ENCODE measurements at regions not wholly inside any gene's neighbourhood (a gene's known extent, or its start where the extent isn't known, plus 50 kb on each side); places are given as distances from the start of the nearest gene placed in this dataset.

DNA sequence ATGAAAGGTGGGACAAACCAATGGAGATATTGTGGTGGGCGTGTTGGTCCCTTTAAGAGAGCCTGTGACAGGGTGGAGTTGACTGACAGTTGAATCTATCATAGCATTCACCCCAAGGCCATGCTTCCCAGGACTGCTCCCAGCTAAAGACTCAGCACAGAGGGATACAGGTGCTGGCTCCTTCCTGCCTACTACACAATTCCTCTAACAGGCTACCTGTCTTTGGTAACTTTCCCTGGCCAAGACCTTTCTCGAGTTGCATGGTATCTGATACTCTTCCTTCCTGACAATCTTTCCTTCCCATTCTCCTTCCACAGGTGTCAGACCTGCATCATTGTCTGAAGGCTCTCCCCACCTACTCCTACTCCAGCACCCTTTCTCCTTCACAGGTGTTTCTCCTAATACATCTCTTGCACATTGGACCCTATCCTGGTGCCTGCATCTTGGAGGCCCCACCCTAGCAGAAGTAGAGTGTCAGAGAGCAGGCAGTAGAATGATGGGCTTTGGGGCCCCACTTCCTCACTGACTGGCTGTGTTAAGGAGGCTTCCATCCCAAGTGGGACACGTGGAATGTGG, 120.7 kb upstream of the ALDH1B1 start:
- TF ChIP-seq, protein P1, sequence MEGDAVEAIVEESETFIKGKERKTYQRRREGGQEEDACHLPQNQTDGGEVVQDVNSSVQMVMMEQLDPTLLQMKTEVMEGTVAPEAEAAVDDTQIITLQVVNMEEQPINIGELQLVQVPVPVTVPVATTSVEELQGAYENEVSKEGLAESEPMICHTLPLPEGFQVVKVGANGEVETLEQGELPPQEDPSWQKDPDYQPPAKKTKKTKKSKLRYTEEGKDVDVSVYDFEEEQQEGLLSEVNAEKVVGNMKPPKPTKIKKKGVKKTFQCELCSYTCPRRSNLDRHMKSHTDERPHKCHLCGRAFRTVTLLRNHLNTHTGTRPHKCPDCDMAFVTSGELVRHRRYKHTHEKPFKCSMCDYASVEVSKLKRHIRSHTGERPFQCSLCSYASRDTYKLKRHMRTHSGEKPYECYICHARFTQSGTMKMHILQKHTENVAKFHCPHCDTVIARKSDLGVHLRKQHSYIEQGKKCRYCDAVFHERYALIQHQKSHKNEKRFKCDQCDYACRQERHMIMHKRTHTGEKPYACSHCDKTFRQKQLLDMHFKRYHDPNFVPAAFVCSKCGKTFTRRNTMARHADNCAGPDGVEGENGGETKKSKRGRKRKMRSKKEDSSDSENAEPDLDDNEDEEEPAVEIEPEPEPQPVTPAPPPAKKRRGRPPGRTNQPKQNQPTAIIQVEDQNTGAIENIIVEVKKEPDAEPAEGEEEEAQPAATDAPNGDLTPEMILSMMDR (IDR thresholded peaks at IDR 0.05; ENCODE audit: poor library complexity): no peak
- TF ChIP-seq EZH2phosphoT487 (IDR thresholded peaks at IDR 0.05; ENCODE audit: low read depth, severe bottlenecking, unreplicated experiment): no peak
- TF ChIP-seq EZH2 (IDR thresholded peaks at IDR 0.05; ENCODE audit: borderline replicate concordance): no peak
